SKM-1 (cell line): ENCODE measurements at regions not wholly inside any gene's neighbourhood (a gene's known extent, or its start where the extent isn't known, plus 50 kb on each side); places are given as distances from the start of the nearest gene placed in this dataset.

Experiments used
- DNase-seq: peaks from one replicate; lab custom pipeline; 2025; ENCODE audit not compliant: unreplicated experiment; lab: John Stamatoyannopoulos, UW

- no peak for DNase-seq
These were observed 187.6 kb downstream of the MYCN start for GRCh38 chr2:16127958-16128357.

GRCh38 chr2:16127276-16127940 lies 187.1 kb downstream of the MYCN start:
- no peak for DNase-seq

- DNase-seq = no peak
These were observed 186.3 kb downstream of the MYCN start for GRCh38 chr2:16126517-16127275.

- DNase-seq = no peak
These were observed 185.5 kb downstream of the MYCN start for GRCh38 chr2:16125614-16126516.

- DNase-seq = no peak
These were observed 184.7 kb downstream of the MYCN start for GRCh38 chr2:16124881-16125613.

- no peak for DNase-seq
These were observed 183.8 kb downstream of the MYCN start for GRCh38 chr2:16123856-16124780.

GRCh38 chr2:16123421-16123820 lies 183.1 kb downstream of the MYCN start:
- DNase-seq = no peak

- no peak for DNase-seq
These were observed 182.2 kb downstream of the MYCN start for GRCh38 chr2:16122556-16122955.

GRCh38 chr2:16121986-16122390 lies 181.6 kb downstream of the MYCN start:
- DNase-seq = no peak

GRCh38 chr2:16121231-16121985 lies 181.1 kb downstream of the MYCN start:
- no peak for DNase-seq

GRCh38 chr2:16120591-16121180 lies 180.3 kb downstream of the MYCN start:
- DNase-seq = no peak

GRCh38 chr2:16119741-16120140 lies 179.4 kb downstream of the MYCN start:
- no peak for DNase-seq

GRCh38 chr2:16118611-16119590 lies 178.6 kb downstream of the MYCN start:
- no peak for DNase-seq

- no peak for DNase-seq
These were observed 177.7 kb downstream of the MYCN start for GRCh38 chr2:16117791-16118610.

- DNase-seq = no peak
These were observed 176.8 kb downstream of the MYCN start for GRCh38 chr2:16117021-16117700.
